ENCODE measurements at regions not wholly inside any gene's neighbourhood (a gene's known extent, or its start where the extent isn't known, plus 50 kb on each side); places are given as distances from the start of the nearest gene placed in this dataset.

GRCh38 chr13:67377919-67378318, 147.8 kb upstream of the PCDH9 start:
- TF ChIP-seq CTCF (IDR thresholded peaks at IDR 0.05; ENCODE audit: low read depth, low read length, missing control alignments): no peak
- H3K4me3 ChIP-seq (ENCODE audit: low read depth, low read length): no peak overlapping the region
- DNase-seq (ENCODE audit: low read depth): no peak

GRCh38 chr13:67374391-67374790, 144.3 kb upstream of the PCDH9 start:
- DNase-seq (ENCODE audit: low read depth): no peak
- no peak overlapping the region for H3K4me3 ChIP-seq (ENCODE audit: low read depth, low read length)
- TF ChIP-seq CTCF (IDR thresholded peaks at IDR 0.05; ENCODE audit: low read depth, low read length, missing control alignments): no peak

GRCh38 chr13:67372868-67373464, 142.8 kb upstream of the PCDH9 start:
- no peak for TF ChIP-seq CTCF (IDR thresholded peaks at IDR 0.05; ENCODE audit: low read depth, low read length, missing control alignments)
- no peak overlapping the region for H3K4me3 ChIP-seq (ENCODE audit: low read depth, low read length)
- DNase-seq (ENCODE audit: low read depth): no peak

- no peak for DNase-seq (ENCODE audit: low read depth)
- no peak for TF ChIP-seq CTCF (IDR thresholded peaks at IDR 0.05; ENCODE audit: low read depth, low read length, missing control alignments)
- H3K4me3 ChIP-seq (ENCODE audit: low read depth, low read length): no peak overlapping the region
Measured at GRCh38 chr13:67369895-67370660, 139.9 kb upstream of the PCDH9 start.

GRCh38 chr13:67367399-67367798, 137.3 kb upstream of the PCDH9 start:
- DNase-seq (ENCODE audit: low read depth): no peak
- TF ChIP-seq CTCF (IDR thresholded peaks at IDR 0.05; ENCODE audit: low read depth, low read length, missing control alignments): no peak
- H3K4me3 ChIP-seq (ENCODE audit: low read depth, low read length): no peak overlapping the region

- no peak for TF ChIP-seq CTCF (IDR thresholded peaks at IDR 0.05; ENCODE audit: low read depth, low read length, missing control alignments)
- no peak overlapping the region for H3K4me3 ChIP-seq (ENCODE audit: low read depth, low read length)
- DNase-seq (ENCODE audit: low read depth): no peak
Measured at GRCh38 chr13:67366533-67366932, 136.4 kb upstream of the PCDH9 start.

All from GM12864 (cell line).